Pancreas (tissue), 10 donors: ENCODE measurements at regions not wholly inside any gene's neighbourhood (a gene's known extent, or its start where the extent isn't known, plus 50 kb on each side); places are given as distances from the start of the nearest gene placed in this dataset.

Experiments
- ATAC-seq, 4 donors: fragments of 200-7000 bp; cut with Tn5 transposase; one replicate each; pipeline versions ENCODE4 v1.8.0 to v1.9.1; 2020; ENCODE audit warnings: mild to moderate bottlenecking in 4 of 4, moderate library complexity in 4 of 4
- DNase-seq, 6 donors: peaks; one replicate each; pipeline ENCODE4 v3.0.0-alpha.2; 2020
- FAIRE-seq: peaks from 2 replicates; lab custom pipeline; 2012; peaks lifted over from hg19 to GRCh38; lab: Jason Lieb, UNC
- H3K27ac ChIP-seq, 4 donors: fragments of 200-600 bp; sonication (generic); 1 replicate in 3 of 4; 2 replicates in 1 of 4; pipeline versions ENCODE4 v1.5.0 to v1.8.0; 2020
- H3K27me3 ChIP-seq, 4 donors: fragments of 200-600 bp; one replicate each; pipeline ENCODE4 v1.8.0; 2021
- H3K36me3 ChIP-seq, 3 donors: fragments of 200-600 bp; sonication (generic) in 1 of 3; one replicate each; pipeline versions ENCODE4 v1.5.0 to v1.8.0; 2020 to 2021
- H3K4me1 ChIP-seq, 3 donors: fragments of 200-600 bp; one replicate each; pipeline ENCODE4 v1.8.0; 2021
- H3K4me3 ChIP-seq, 4 donors: fragments of 200-600 bp; sonication (generic) in 2 of 4; one replicate each; pipeline versions ENCODE4 v1.5.0 to v1.8.0; 2020 to 2021
- H3K9me3 ChIP-seq, 4 donors: fragments of 200-600 bp; one replicate each; pipeline ENCODE4 v1.8.0; 2021
- CTCF ChIP-seq, 4 donors: fragments of 200-600 bp; sonication (generic) in 3 of 4; IDR thresholded peaks; one replicate each; pipeline versions ENCODE4 v1.5.0 to v1.8.0; 2021; ENCODE audit warnings: antibody characterized with exemption in 4 of 4
- WGBS, 2 donors: extraction: QIAGEN DNeasy Blood & Tissue Kit; methylation state at CpG; one replicate each; pipeline ENCODE4 v1.1.7; 2013; 5-methylcytosine and 5-hydroxymethylcytosine counted together
- intact Hi-C, 3 donors: fragments of 100-400 bp; cut with DNase I; formaldehyde crosslinking; loops; one replicate each; pipeline versions ENCODE4 v1.11.1 to v1.14.2; 2022
- donor health status: healthy with polysubstance abuse.
- donor health status: DM: no; HTN: no; CAD: no; lungs with moderate emphysema.
- donor health status: DM: no; HTN: no; CAD: no.
- donor health status: control.
- donor health status: control.
- donor health status: Bipolar disorder and iron deficiency.
- donor health status: DM: yes; HTN: yes; CAD: no.
- donor health status: DM: no; HTN: no; CAD: no.
- donor health status: DM: no; HTN: no; CAD: no.
- donor health status: DM: yes; HTN: yes; CAD: no.

- DNase-seq (no peak), ATAC-seq (no peak), FAIRE-seq (no peak)
- Histone ChIP-seq H3K27me3 (no peaks in the 10 kb centered on the region), H3K4me3 (no peak overlapping the region), H3K36me3 (no peaks in the 10 kb centered on the region), H3K27ac (no peak overlapping the region), H3K4me1 (no peaks in the 10 kb centered on the region), H3K9me3 (no peaks in the 10 kb centered on the region)
- no peak for TF ChIP-seq CTCF (IDR thresholded peaks at IDR 0.05)
- intact Hi-C loops = no loop called here
- WGBS, 2 donors = 58 to 67% methylated on average over 9 of the region's 9 CpGs
Observed at GRCh38 chr12:114742363-114742762, 58.4 kb upstream of the TBX3 start.

- Histone ChIP-seq H3K4me3 (no peak overlapping the region), H3K4me1 (no peaks in the 10 kb centered on the region), H3K27me3 (no peaks in the 10 kb centered on the region), H3K27ac (no peak overlapping the region), H3K36me3 (no peaks in the 10 kb centered on the region), H3K9me3 (no peaks in the 10 kb centered on the region)
- DNase-seq (no peak), ATAC-seq (no peak), FAIRE-seq (no peak)
- 70 to 82% methylated on average over 4 of the region's 4 CpGs for WGBS, 2 donors
- intact Hi-C loops = no loop called here
- TF ChIP-seq CTCF (IDR thresholded peaks at IDR 0.05) = no peak
Observed at GRCh38 chr12:114741940-114742339, 58.0 kb upstream of the TBX3 start.

GRCh38 chr12:114740448-114740847, 56.5 kb upstream of the TBX3 start:
- WGBS, 2 donors = 75 to 83% methylated on average over 7 of the region's 7 CpGs
- Histone ChIP-seq H3K4me3 (no peak overlapping the region), H3K27ac (no peak overlapping the region), H3K36me3 (no peaks in the 10 kb centered on the region), H3K27me3 (peaks cover 0 to 3% (median 0%) of the 10 kb centered on the region in 4 donors), H3K9me3 (no peaks in the 10 kb centered on the region), H3K4me1 (no peaks in the 10 kb centered on the region)
- no peak for TF ChIP-seq CTCF (IDR thresholded peaks at IDR 0.05)
- DNase-seq (no peak), ATAC-seq (no peak), FAIRE-seq (no peak)
- intact Hi-C loops = no loop called here

- DNase-seq (no peak), FAIRE-seq (no peak), ATAC-seq (peak in 1 of 4 donors; percentile 40)
- peaks cover 0 to 8% (median 7%) of the 10 kb centered on the region in 4 donors for H3K27me3 ChIP-seq
- H3K9me3 ChIP-seq = no peaks in the 10 kb centered on the region
- no peak for TF ChIP-seq CTCF (IDR thresholded peaks at IDR 0.05)
- intact Hi-C loops = no loop called here
- H3K36me3 ChIP-seq = no peaks in the 10 kb centered on the region
- 44% methylated on average over 9 of the region's 9 CpGs for WGBS, 2 donors
- H3K4me3 ChIP-seq = no peak overlapping the region
- H3K4me1 ChIP-seq = no peaks in the 10 kb centered on the region
- no peak overlapping the region for H3K27ac ChIP-seq
Observed at GRCh38 chr12:114738460-114739184, 54.6 kb upstream of the TBX3 start.

- no peak overlapping the region for H3K27ac ChIP-seq
- intact Hi-C loops = no loop called here
- H3K4me1 ChIP-seq = no peaks in the 10 kb centered on the region
- no peaks in the 10 kb centered on the region for H3K9me3 ChIP-seq
- peaks cover 0 to 9% (median 7%) of the 10 kb centered on the region in 4 donors for H3K27me3 ChIP-seq
- TF ChIP-seq CTCF (IDR thresholded peaks at IDR 0.05) = no peak
- no peaks in the 10 kb centered on the region for H3K36me3 ChIP-seq
- ATAC-seq = peak in 1 of 4 donors; percentile 7
- H3K4me3 ChIP-seq = no peak overlapping the region
- peak in 1 of 6 donors; percentile 39 for DNase-seq
- no peak for FAIRE-seq
- 10 to 11% methylated on average over 43 of the region's 43 CpGs for WGBS, 2 donors
Observed at GRCh38 chr12:114735680-114736374, 51.9 kb upstream of the TBX3 start.
